Liver (tissue), 8 donors: ENCODE measurements at regions not wholly inside any gene's neighbourhood (a gene's known extent, or its start where the extent isn't known, plus 50 kb on each side); places are given as distances from the start of the nearest gene placed in this dataset.

Experiments used
- DNase-seq: peaks from one replicate; pipeline ENCODE4 v3.0.0-alpha.2; 2017; ENCODE audit warnings: low spot score
- H3K27ac ChIP-seq, 2 donors: one replicate each; pipeline ENCODE4 v1.7.0; 2013; ENCODE audit warnings: inconsistent platforms in 2 of 2, low read length in 2 of 2, control low read depth in 1 of 2, low read depth in 1 of 2, mild to moderate bottlenecking in 1 of 2
- H3K27me3 ChIP-seq, 4 donors: one replicate each; pipeline versions ENCODE4 v1.6.1 to v1.7.0; 2013; ENCODE audit warnings: low read length in 3 of 4, inconsistent platforms in 1 of 4, mild to moderate bottlenecking in 1 of 4, moderate library complexity in 1 of 4; ENCODE audit not compliant: control insufficient read depth in 4 of 4, insufficient read depth in 4 of 4
- H3K36me3 ChIP-seq, 4 donors: one replicate each; pipeline versions ENCODE4 v1.6.1 to v1.7.0; 2013; ENCODE audit warnings: low read length in 3 of 4, mild to moderate bottlenecking in 3 of 4, low read depth in 1 of 4, moderate library complexity in 1 of 4; ENCODE audit not compliant: control insufficient read depth in 4 of 4, insufficient read depth in 3 of 4
- H3K4me1 ChIP-seq, 4 donors: one replicate each; pipeline versions ENCODE4 v1.6.1 to v1.7.0; 2013; ENCODE audit warnings: low read length in 3 of 4, mild to moderate bottlenecking in 3 of 4, moderate library complexity in 1 of 4; ENCODE audit not compliant: control insufficient read depth in 4 of 4, insufficient read depth in 4 of 4
- H3K4me3 ChIP-seq, 3 donors: one replicate each; pipeline versions ENCODE4 v1.6.1 to v1.7.0; 2013; ENCODE audit warnings: low read length in 3 of 3, control low read depth in 1 of 3, low read depth in 1 of 3, mild to moderate bottlenecking in 1 of 3
- H3K9ac ChIP-seq, 2 donors: one replicate each; pipeline ENCODE4 v1.7.0; 2013; ENCODE audit warnings: low read length in 2 of 2, mild to moderate bottlenecking in 2 of 2, moderate library complexity in 2 of 2, control low read depth in 1 of 2, low read depth in 1 of 2
- H3K9me3 ChIP-seq, 4 donors: one replicate each; pipeline versions ENCODE4 v1.6.1 to v1.7.0; 2013; ENCODE audit warnings: low read length in 3 of 4; ENCODE audit not compliant: control insufficient read depth in 4 of 4
- ATF3 ChIP-seq: IDR thresholded peaks from 2 replicates; pipeline ENCODE4 v1.6.1; 2016; ENCODE audit warnings: antibody characterized with exemption
- CTCF ChIP-seq: fragments of 150-350 bp; IDR thresholded peaks from 2 replicates; pipeline ENCODE4 v1.5.1; 2017; ENCODE audit warnings: improper control_type of control experiment, low read depth, low read length; ENCODE audit not compliant: missing input control
- EGR1 ChIP-seq, 2 donors: IDR thresholded peaks; 2 replicates each; pipeline ENCODE4 v1.6.1; 2016 to 2018; ENCODE audit warnings: antibody characterized with exemption in 2 of 2, low read depth in 2 of 2
- FOXA1 ChIP-seq: IDR thresholded peaks from 2 replicates; pipeline ENCODE4 v1.6.1; 2016; ENCODE audit warnings: antibody characterized with exemption
- GABPA ChIP-seq, 2 donors: IDR thresholded peaks in 1 of 2; conservative IDR thresholded peaks in 1 of 2; 2 replicates each; pipeline ENCODE4 v1.6.1; 2016; ENCODE audit warnings: antibody characterized with exemption in 2 of 2, mild to moderate bottlenecking in 1 of 2, moderate library complexity in 1 of 2
- HNF4A ChIP-seq, 2 donors: conservative IDR thresholded peaks; 2 replicates each; pipeline ENCODE4 v1.6.1; 2016; ENCODE audit warnings: antibody characterized with exemption in 2 of 2, mild to moderate bottlenecking in 2 of 2
- HNF4G ChIP-seq: IDR thresholded peaks from 2 replicates; pipeline ENCODE4 v1.6.1; 2016; ENCODE audit warnings: antibody characterized with exemption
- JUND ChIP-seq, 2 donors: IDR thresholded peaks; 2 replicates each; pipeline ENCODE4 v1.6.1; 2016; ENCODE audit warnings: antibody characterized with exemption in 2 of 2
- MAX ChIP-seq: IDR thresholded peaks from 2 replicates; pipeline ENCODE4 v1.6.1; 2016; ENCODE audit warnings: antibody characterized with exemption
- NR2F2 ChIP-seq: IDR thresholded peaks from 2 replicates; pipeline ENCODE4 v1.6.1; 2016; ENCODE audit warnings: antibody characterized with exemption
- RAD21 ChIP-seq, 2 donors: IDR thresholded peaks; 2 replicates each; pipeline ENCODE4 v1.6.1; 2016; ENCODE audit warnings: antibody characterized with exemption in 2 of 2, mild to moderate bottlenecking in 2 of 2
- REST ChIP-seq: IDR thresholded peaks from 2 replicates; pipeline ENCODE4 v1.6.1; 2016; ENCODE audit warnings: antibody characterized with exemption, mild to moderate bottlenecking
- RXRA ChIP-seq, 2 donors: IDR thresholded peaks; 2 replicates each; pipeline ENCODE4 v1.6.1; 2017 to 2018; ENCODE audit warnings: antibody characterized with exemption in 2 of 2, mild to moderate bottlenecking in 1 of 2
- SP1 ChIP-seq: IDR thresholded peaks from 2 replicates; pipeline ENCODE4 v1.6.1; 2018; ENCODE audit warnings: antibody characterized with exemption, mild to moderate bottlenecking
- TAF1 ChIP-seq: conservative IDR thresholded peaks from 2 replicates; pipeline ENCODE4 v1.6.1; 2016; ENCODE audit warnings: antibody characterized with exemption, mild to moderate bottlenecking
- YY1 ChIP-seq: IDR thresholded peaks from 2 replicates; pipeline ENCODE4 v1.6.1; 2016; ENCODE audit warnings: antibody characterized with exemption, mild to moderate bottlenecking
- ZBTB33 ChIP-seq: IDR thresholded peaks from 2 replicates; pipeline ENCODE4 v1.6.1; 2016; ENCODE audit warnings: antibody characterized with exemption
- WGBS: extraction: QIAGEN DNeasy Blood & Tissue Kit; methylation state at CpG from one replicate; pipeline ENCODE4 v1.1.7; 2013; 5-methylcytosine and 5-hydroxymethylcytosine counted together
- donor health status: healthy.
- donor health status: healthy.
- donor health status: healthy.
- donor health status: healthy.
- donor health status: healthy.

GRCh38 chr11:38460429-38460828, 1862.4 kb upstream of the RAG2 start (continued):
- no peak for TF ChIP-seq ATF3
- TF ChIP-seq HNF4A (conservative IDR thresholded peaks at IDR 0.05) = no peak
- TF ChIP-seq GABPA (IDR thresholded peaks at IDR 0.05 in 1 of 2, conservative IDR thresholded peaks at IDR 0.05 in 1 of 2) = no peak
- no peak for TF ChIP-seq YY1
- no peak for TF ChIP-seq TAF1

GRCh38 chr11:38456371-38456770, 1858.3 kb upstream of the RAG2 start:
- WGBS = 50% methylated on average over 3 of the region's 3 CpGs
- Histone ChIP-seq H3K4me3 (no peak overlapping the region), H3K9me3 (peaks cover 0 to 2% (median 0%) of the 10 kb centered on the region in 4 donors), H3K4me1 (no peaks in the 10 kb centered on the region), H3K27me3 (no peaks in the 10 kb centered on the region), H3K36me3 (no peaks in the 10 kb centered on the region), H3K27ac (no peak overlapping the region), H3K9ac (no peak overlapping the region)
- TF ChIP-seq RAD21 (IDR thresholded peaks at IDR 0.05) = no peak
- TF ChIP-seq GABPA (IDR thresholded peaks at IDR 0.05 in 1 of 2, conservative IDR thresholded peaks at IDR 0.05 in 1 of 2) = no peak
- no peak for DNase-seq

GRCh38 chr11:38448284-38448683, 1850.2 kb upstream of the RAG2 start:
- no peak for DNase-seq
- no peak overlapping the region for H3K4me3 ChIP-seq
- no peaks in the 10 kb centered on the region for H3K9me3 ChIP-seq
- WGBS = 44% methylated on average over 2 of the region's 2 CpGs
- H3K4me1 ChIP-seq = no peaks in the 10 kb centered on the region
- H3K27ac ChIP-seq = no peak overlapping the region
- no peak for TF ChIP-seq YY1
- TF ChIP-seq FOXA1 = no peak
- TF ChIP-seq HNF4G = no peak
- no peak for TF ChIP-seq CTCF
- no peak for TF ChIP-seq RXRA (IDR thresholded peaks at IDR 0.05)
- no peak for TF ChIP-seq RAD21 (IDR thresholded peaks at IDR 0.05)
- TF ChIP-seq ZBTB33 = no peak
- no peak for TF ChIP-seq JUND (IDR thresholded peaks at IDR 0.05)
- no peak for TF ChIP-seq TAF1
- TF ChIP-seq HNF4A (conservative IDR thresholded peaks at IDR 0.05) = no peak
- TF ChIP-seq REST = no peak
- TF ChIP-seq SP1 = no peak
- TF ChIP-seq NR2F2 = no peak
- TF ChIP-seq MAX = no peak
- no peak for TF ChIP-seq GABPA (IDR thresholded peaks at IDR 0.05 in 1 of 2, conservative IDR thresholded peaks at IDR 0.05 in 1 of 2)
- TF ChIP-seq EGR1 (IDR thresholded peaks at IDR 0.05; ENCODE audit: low read depth in 2 of 2) = no peak
- TF ChIP-seq ATF3 = no peak
- H3K9ac ChIP-seq = no peak overlapping the region
- no peaks in the 10 kb centered on the region for H3K27me3 ChIP-seq
- H3K36me3 ChIP-seq = no peaks in the 10 kb centered on the region
